Fibroblast of mammary gland (primary cell): ENCODE measurements at regions not wholly inside any gene's neighbourhood (a gene's known extent, or its start where the extent isn't known, plus 50 kb on each side); places are given as distances from the start of the nearest gene placed in this dataset.

Source experiments
- DNase-seq: peaks from one replicate; pipeline ENCODE4 v3.0.0-alpha.2; 2010; ENCODE audit warnings: low read depth
- H3K4me3 ChIP-seq: 2 replicates; pipeline ENCODE4 v1.5.1; 2011; ENCODE audit warnings: low read depth, mild to moderate bottlenecking, low read length, moderate library complexity; ENCODE audit not compliant: control insufficient read depth
- TF ChIP-seq, protein P1 (sequence below): conservative IDR thresholded peaks from 2 replicates; pipeline ENCODE4 v1.5.1; 2011; ENCODE audit warnings: low read depth, low read length, inconsistent platforms; ENCODE audit not compliant: control insufficient read depth, insufficient read depth

GRCh38 chr12:5197656-5198055 lies 154.0 kb downstream of the KCNA5 start:
- TF ChIP-seq, protein P1, sequence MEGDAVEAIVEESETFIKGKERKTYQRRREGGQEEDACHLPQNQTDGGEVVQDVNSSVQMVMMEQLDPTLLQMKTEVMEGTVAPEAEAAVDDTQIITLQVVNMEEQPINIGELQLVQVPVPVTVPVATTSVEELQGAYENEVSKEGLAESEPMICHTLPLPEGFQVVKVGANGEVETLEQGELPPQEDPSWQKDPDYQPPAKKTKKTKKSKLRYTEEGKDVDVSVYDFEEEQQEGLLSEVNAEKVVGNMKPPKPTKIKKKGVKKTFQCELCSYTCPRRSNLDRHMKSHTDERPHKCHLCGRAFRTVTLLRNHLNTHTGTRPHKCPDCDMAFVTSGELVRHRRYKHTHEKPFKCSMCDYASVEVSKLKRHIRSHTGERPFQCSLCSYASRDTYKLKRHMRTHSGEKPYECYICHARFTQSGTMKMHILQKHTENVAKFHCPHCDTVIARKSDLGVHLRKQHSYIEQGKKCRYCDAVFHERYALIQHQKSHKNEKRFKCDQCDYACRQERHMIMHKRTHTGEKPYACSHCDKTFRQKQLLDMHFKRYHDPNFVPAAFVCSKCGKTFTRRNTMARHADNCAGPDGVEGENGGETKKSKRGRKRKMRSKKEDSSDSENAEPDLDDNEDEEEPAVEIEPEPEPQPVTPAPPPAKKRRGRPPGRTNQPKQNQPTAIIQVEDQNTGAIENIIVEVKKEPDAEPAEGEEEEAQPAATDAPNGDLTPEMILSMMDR: no peak
- no peak overlapping the region for H3K4me3 ChIP-seq
- no peak for DNase-seq

- H3K4me3 ChIP-seq: no peak overlapping the region
- DNase-seq: peak; percentile 5
- TF ChIP-seq, protein P1: peak; percentile 32
Observed at GRCh38 chr12:5200278-5201087, 156.8 kb downstream of the KCNA5 start.

DNA sequence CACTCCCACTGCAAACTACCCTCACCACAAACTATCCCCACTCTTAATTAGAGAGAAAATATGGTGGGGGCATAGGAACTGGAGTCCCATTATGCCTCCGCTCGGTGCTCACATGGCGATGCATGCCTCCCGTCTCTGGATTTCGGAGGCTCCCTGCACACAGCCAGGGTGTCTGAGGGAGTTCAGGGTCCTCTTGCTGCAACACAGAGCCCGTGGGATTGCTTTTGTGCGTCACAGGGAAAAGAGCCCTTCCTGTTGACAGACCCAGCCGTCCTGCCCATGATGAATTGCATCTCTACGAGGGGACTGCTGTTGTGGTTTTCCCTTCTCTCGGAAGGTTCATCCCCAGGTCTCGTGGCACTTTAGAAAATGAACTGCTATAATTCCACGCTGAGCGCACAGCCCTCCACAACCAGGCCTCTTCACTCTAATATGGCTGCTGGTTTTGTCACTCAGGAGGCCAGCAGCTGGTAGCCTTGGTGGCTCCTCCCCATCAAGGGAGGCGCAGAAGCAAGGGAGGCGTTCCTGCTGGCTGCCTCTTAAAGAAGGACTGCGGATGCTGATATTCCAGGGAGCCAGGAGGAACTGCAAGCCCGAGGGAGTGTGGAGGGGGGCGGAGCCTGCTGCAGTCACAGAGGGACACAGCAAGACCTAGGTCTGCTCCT lies 158.0 kb downstream of the KCNA5 start:
- DNase-seq: peak; percentile 14
- no peak overlapping the region for H3K4me3 ChIP-seq
- TF ChIP-seq, protein P1: no peak

GRCh38 chr12:5203274-5203673 lies 159.6 kb downstream of the KCNA5 start:
- DNase-seq: no peak
- TF ChIP-seq, protein P1: no peak

DNA sequence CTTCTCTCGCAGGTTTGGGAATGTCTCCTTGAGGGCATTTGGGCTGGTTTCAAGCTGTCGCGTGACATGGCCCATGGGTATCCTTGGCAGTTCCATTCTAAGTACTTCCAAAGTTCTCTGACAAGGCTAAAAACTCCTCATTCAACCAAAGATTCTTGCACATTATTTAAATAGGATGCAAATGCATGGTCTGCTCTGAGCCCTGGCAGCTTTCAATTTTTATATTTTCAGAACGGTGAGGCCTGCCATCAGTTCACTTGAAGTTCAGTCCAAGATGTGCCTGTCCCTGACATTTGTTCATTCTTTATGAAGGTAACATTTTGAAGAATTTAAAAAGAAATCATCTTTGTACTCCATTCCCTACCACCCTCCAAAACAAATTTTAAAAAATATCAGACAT lies 160.0 kb downstream of the KCNA5 start:
- H3K4me3 ChIP-seq: no peak overlapping the region
- TF ChIP-seq, protein P1: no peak
- DNase-seq: no peak

More at GRCh38 chr12:5203274-5203673, 159.6 kb downstream of the KCNA5 start:
- H3K4me3 ChIP-seq: no peak overlapping the region

DNA sequence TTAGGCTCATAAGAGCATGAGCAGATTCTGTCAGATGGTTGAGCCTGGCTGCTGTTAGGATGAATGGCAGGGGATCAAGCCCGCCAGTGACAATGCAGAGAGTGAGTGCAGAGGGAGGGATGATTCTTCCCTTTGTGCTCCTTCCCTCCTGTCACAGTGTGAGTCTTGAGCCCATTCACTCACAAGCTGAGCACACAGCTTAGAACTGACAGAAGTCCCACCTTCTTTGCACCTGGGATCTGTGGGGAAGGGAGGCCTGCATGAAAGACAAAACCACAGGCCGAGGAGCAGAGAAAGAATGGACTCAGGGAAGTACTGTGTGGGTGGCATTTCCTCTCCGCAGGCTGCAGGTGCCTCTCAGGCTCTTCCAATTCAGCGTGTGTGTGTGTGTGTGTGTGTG lies 160.6 kb downstream of the KCNA5 start:
- no peak overlapping the region for H3K4me3 ChIP-seq
- DNase-seq: no peak
- TF ChIP-seq, protein P1: no peak
